ENCODE measurements at regions not wholly inside any gene's neighbourhood (a gene's known extent, or its start where the extent isn't known, plus 50 kb on each side); places are given as distances from the start of the nearest gene placed in this dataset.

- TF ChIP-seq, protein P1, sequence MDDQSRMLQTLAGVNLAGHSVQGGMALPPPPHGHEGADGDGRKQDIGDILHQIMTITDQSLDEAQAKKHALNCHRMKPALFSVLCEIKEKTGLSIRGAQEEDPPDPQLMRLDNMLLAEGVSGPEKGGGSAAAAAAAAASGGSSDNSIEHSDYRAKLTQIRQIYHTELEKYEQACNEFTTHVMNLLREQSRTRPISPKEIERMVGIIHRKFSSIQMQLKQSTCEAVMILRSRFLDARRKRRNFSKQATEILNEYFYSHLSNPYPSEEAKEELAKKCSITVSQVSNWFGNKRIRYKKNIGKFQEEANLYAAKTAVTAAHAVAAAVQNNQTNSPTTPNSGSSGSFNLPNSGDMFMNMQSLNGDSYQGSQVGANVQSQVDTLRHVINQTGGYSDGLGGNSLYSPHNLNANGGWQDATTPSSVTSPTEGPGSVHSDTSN (IDR thresholded peaks at IDR 0.05), result no peak
- TF ChIP-seq TEAD4 (IDR thresholded peaks at IDR 0.05; ENCODE audit: borderline replicate concordance, insufficient read depth), result no peak
These were observed 384.0 kb downstream of the PLK2 start (continued) for GRCh38 chr5:58075907-58076306.

DNA sequence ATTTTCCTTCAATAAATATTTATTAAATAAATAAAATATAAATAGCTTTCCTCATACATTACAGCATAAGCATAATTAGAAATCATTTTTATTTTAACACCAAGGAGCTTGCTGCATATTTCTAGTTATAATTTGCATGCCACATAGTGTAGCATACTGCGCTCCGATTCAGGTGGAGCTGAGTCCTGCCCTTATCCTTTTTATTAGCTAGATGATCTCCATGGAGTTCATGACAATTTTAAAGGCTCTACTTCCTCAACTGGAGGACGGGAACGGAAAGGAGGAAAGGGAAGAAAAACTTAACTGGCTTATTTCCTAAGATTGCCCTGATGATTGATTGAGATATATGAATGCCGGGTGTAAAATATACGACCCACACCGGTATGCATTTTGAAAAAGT is 385.2 kb downstream of the PLK2 start:
- no peak for DNase-seq
- POLR2A ChIA-PET, result no interaction called here
- 94% methylated on average over 7 of the region's 7 CpGs for WGBS (ENCODE audit: low lambda C conversion rate)
- Histone ChIP-seq H3K4me2 (no peak overlapping the region), H3K27me3 (ENCODE audit: insufficient read depth) (no peaks in the 10 kb centered on the region), H3K9me3 (no peaks in the 10 kb centered on the region), H3K36me3 (replicated peaks in 1 of 2; ENCODE audit: control insufficient read depth in 1 of 2, insufficient read depth in 2 of 2, low read length in 1 of 2) (no peaks in the 10 kb centered on the region), H2AFZ (ENCODE audit: low read depth) (no peak overlapping the region), H3K79me2 (ENCODE audit: insufficient read depth) (no peaks in the 10 kb centered on the region), H3K4me3 (ENCODE audit: low read depth in 2 of 2, low read length in 1 of 2) (no peak overlapping the region), H3K9ac (no peak overlapping the region), H3F3A (replicated peaks; ENCODE audit: insufficient read depth) (no peaks in the 10 kb centered on the region), H3K9me2 (no peaks in the 10 kb centered on the region), H3K4me1 (ENCODE audit: control insufficient read depth in 1 of 2, insufficient read depth in 2 of 2, low read depth in 1 of 2, low read length in 1 of 2) (peaks cover 3 to 11% of the 10 kb centered on the region in 2 experiments; a peak in 3 of 4 replicates), H4K20me1 (ENCODE audit: insufficient read depth) (no peaks in the 10 kb centered on the region), H3K27ac (ENCODE audit: low read depth in 2 of 2, low read length in 1 of 2) (no peak overlapping the region)
- TF ChIP-seq GABPA (IDR thresholded peaks at IDR 0.05; ENCODE audit: low read depth), result no peak
- TF ChIP-seq MEF2A (IDR thresholded peaks at IDR 0.05; ENCODE audit: borderline replicate concordance, low read depth), result no peak
- TF ChIP-seq, protein P2, sequence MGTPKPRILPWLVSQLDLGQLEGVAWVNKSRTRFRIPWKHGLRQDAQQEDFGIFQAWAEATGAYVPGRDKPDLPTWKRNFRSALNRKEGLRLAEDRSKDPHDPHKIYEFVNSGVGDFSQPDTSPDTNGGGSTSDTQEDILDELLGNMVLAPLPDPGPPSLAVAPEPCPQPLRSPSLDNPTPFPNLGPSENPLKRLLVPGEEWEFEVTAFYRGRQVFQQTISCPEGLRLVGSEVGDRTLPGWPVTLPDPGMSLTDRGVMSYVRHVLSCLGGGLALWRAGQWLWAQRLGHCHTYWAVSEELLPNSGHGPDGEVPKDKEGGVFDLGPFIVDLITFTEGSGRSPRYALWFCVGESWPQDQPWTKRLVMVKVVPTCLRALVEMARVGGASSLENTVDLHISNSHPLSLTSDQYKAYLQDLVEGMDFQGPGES (IDR thresholded peaks at IDR 0.05; ENCODE audit: low read depth, low read length), result no peak
- TF ChIP-seq POLR2AphosphoS5 (IDR thresholded peaks at IDR 0.05; ENCODE audit: low read depth, low read length), result no peak
- TF ChIP-seq REST (IDR thresholded peaks at IDR 0.05; ENCODE audit: low read depth, low read length), result no peak
- CTCF ChIA-PET, result interaction anchor here (1.2 to 1.5 kb wide), 2 partner anchors 13 to 387 kb away, joined by 4 read pairs; no protein-coding TSS in a partner anchor

DNA sequence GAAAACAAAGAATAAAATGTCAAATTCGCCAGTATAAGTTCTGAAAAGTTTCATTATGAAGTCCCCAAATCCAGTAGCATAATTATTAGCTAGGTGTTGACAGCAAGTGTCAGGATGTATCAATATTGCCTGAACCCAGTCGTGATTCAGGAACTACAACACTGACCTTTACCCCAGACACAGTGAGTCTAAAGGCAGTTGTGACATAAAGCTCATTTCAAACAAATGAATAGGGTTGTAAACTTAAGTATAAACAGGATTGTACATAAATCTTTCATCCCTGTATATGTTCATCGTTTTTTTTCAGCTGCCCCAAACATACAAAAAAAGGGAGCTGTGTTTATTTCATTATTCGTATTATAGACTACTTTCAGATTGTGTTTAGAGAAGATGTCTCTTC is 385.7 kb downstream of the PLK2 start:
- no peak overlapping the region for H3K27ac ChIP-seq (ENCODE audit: low read depth in 2 of 2, low read length in 1 of 2)
- no peaks in the 10 kb centered on the region for H3K9me2 ChIP-seq
- ChIA-PET POLR2A (no interaction called here), CTCF (interaction anchor here (1.2 to 1.5 kb wide), 2 partner anchors 14 to 387 kb away, joined by 4 read pairs; no protein-coding TSS in a partner anchor)
- no peaks in the 10 kb centered on the region for H3K36me3 ChIP-seq (replicated peaks in 1 of 2; ENCODE audit: control insufficient read depth in 1 of 2, insufficient read depth in 2 of 2, low read length in 1 of 2)
- H3K9ac ChIP-seq, result no peak overlapping the region
- H4K20me1 ChIP-seq (ENCODE audit: insufficient read depth), result no peaks in the 10 kb centered on the region
- no peak overlapping the region for H2AFZ ChIP-seq (ENCODE audit: low read depth)
- H3K9me3 ChIP-seq, result no peaks in the 10 kb centered on the region
- TF ChIP-seq REST (IDR thresholded peaks at IDR 0.05; ENCODE audit: low read depth, low read length) (no peak), SMC3 (IDR thresholded peaks at IDR 0.05; ENCODE audit: low read depth, low read length) (no peak)
- no peak overlapping the region for H3K4me3 ChIP-seq (ENCODE audit: low read depth in 2 of 2, low read length in 1 of 2)
- peaks cover 3 to 11% of the 10 kb centered on the region in 2 experiments; a peak in 3 of 4 replicates for H3K4me1 ChIP-seq (ENCODE audit: control insufficient read depth in 1 of 2, insufficient read depth in 2 of 2, low read depth in 1 of 2, low read length in 1 of 2)
- H3K79me2 ChIP-seq (ENCODE audit: insufficient read depth), result no peaks in the 10 kb centered on the region
- WGBS (ENCODE audit: low lambda C conversion rate), result 81% methylated on average over 4 of the region's 4 CpGs
- H3F3A ChIP-seq (replicated peaks; ENCODE audit: insufficient read depth), result no peaks in the 10 kb centered on the region
- H3K27me3 ChIP-seq (ENCODE audit: insufficient read depth), result no peaks in the 10 kb centered on the region
- no peak overlapping the region for H3K4me2 ChIP-seq
- DNase-seq, result no peak
